GM21786 (cell line): ENCODE measurements at regions not wholly inside any gene's neighbourhood (a gene's known extent, or its start where the extent isn't known, plus 50 kb on each side); places are given as distances from the start of the nearest gene placed in this dataset.

ENCODE experiments used
- ATAC-seq: cut with Tn5 transposase; IDR thresholded peaks from one replicate; pipeline ENCODE4 v1.9.1; 2021; ENCODE audit not compliant: unreplicated experiment

DNA sequence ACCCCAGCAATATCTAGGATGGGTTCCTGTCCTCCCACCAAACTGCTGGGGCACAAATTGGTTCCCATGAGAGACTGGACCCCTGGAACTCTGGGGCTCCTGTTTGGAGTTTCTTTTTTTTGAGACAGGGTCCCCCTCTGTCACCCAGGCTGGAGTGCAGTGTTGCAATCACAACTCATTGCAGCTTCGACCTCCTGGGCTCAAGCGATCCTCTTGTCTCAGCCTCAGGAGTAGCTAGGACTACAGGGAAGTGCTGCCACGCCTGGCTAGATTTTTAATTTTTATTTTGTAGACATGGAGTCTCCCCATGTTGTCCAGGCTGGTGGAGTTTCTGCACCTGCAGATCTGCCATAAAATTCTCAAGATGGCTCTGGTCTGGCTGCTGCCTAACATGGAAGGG is 56.3 kb upstream of the BRD7 start:
- no peak for ATAC-seq

DNA sequence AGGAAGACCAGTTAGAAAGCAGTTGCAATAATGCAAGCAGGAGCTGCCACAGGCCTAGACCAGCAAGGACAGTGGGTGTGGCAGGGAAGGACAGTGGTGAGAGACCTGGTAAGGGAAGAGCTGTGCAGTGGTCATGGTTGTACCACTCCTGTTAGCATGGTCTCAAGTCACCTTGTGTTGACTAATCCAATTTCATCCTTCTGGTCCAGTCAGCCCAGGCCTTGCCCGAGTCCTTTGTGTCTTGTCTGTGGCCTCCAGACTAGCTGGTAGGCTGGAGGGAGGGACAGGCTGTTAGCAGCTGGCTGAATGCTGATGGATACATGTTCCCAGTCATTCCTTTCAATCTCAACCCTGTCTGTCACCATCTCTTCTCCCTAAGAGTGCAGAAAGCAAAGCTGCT is 54.1 kb upstream of the BRD7 start:
- no peak for ATAC-seq

DNA sequence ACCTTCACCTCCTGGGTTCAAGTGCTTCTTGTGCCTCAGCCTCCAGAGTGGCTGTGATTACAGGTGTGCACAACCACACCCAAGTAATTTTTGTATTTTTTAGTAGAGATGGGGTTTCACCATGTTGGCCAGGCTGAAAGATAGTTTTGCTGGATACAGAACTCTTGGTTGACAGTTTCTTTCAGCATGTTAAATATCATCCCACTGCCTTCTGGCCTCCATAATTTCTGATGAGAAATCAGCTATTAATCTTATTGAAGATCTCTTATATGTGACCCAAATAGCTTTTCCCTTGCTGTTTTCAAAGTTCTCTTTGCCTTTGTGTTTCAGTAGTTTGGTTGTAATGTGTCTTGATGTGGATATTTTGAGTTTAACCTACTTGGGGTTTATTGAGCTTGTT is 50.3 kb upstream of the BRD7 start:
- no peak for ATAC-seq
